Memory B cell (primary cell): ENCODE measurements at regions not wholly inside any gene's neighbourhood (a gene's known extent, or its start where the extent isn't known, plus 50 kb on each side); places are given as distances from the start of the nearest gene placed in this dataset.

Experiments used
- ATAC-seq: fragments of 150-1000 bp; cut with Tn5 transposase; 2 replicates; pipeline ENCODE4 v1.10.0; 2021; ENCODE audit warnings: low read depth, mild to moderate bottlenecking, moderate library complexity
- DNase-seq, 2 donors: peaks; one replicate each; pipeline ENCODE4 v3.0.0; 2022; ENCODE audit warnings: low spot score in 2 of 2
- H3K27ac Mint-ChIP-seq: one replicate; pipeline ENCODE4 v1.8.0; 2022; ENCODE audit warnings: mild to moderate bottlenecking, moderate library complexity, mixed read lengths
- H3K27me3 Mint-ChIP-seq: one replicate; pipeline ENCODE4 v1.8.0; 2022; ENCODE audit warnings: mixed read lengths
- H3K36me3 Mint-ChIP-seq: one replicate; pipeline ENCODE4 v1.8.0; 2022; ENCODE audit warnings: mild to moderate bottlenecking, mixed read lengths
- H3K4me1 Mint-ChIP-seq: one replicate; pipeline ENCODE4 v1.8.0; 2022; ENCODE audit warnings: mixed read lengths
- H3K4me3 Mint-ChIP-seq: one replicate; pipeline ENCODE4 v1.8.0; 2022; ENCODE audit warnings: mild to moderate bottlenecking, moderate library complexity, mixed read lengths
- H3K9me3 Mint-ChIP-seq: one replicate; pipeline ENCODE4 v1.8.0; 2022; ENCODE audit warnings: mixed read lengths

DNA sequence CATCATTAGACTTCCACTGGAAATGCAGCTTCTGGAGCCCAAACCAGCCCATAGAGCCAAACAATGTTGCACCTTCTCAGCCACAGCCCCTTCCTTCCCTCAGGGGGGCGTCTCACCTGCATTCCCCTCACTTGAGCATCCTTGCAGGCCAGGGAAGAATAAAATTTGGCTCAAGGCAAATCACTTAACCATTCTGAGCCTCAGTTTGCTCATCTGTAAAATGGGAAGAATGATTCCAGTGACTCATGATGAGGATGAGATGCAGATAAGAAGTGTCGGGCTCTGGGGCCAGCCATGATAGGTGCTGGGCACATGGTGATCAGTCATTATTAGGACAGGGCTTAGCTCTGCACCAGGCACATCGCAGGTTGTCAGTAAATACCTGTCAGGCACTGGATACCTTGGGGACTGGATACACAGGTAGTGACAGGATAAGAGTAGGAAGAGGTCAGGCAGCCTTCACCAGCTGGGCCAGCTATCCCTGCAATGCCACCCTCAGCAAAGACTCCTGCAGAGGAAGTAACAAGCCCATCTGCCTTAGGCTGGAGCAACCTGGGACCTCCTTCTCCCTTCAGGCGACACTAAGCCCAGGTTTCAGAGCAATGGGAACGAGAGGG lies 208.0 kb upstream of the TNRC6C start:
- ATAC-seq (no peak), DNase-seq (no peak)
- H3K36me3 Mint-ChIP-seq, result no peaks in the 10 kb centered on the region
- H3K4me1 Mint-ChIP-seq, result no peaks in the 10 kb centered on the region
- no peak overlapping the region for H3K4me3 Mint-ChIP-seq
- peaks cover 13% of the 10 kb centered on the region for H3K27me3 Mint-ChIP-seq
- H3K27ac Mint-ChIP-seq, result no peak overlapping the region
- no peaks in the 10 kb centered on the region for H3K9me3 Mint-ChIP-seq

DNA sequence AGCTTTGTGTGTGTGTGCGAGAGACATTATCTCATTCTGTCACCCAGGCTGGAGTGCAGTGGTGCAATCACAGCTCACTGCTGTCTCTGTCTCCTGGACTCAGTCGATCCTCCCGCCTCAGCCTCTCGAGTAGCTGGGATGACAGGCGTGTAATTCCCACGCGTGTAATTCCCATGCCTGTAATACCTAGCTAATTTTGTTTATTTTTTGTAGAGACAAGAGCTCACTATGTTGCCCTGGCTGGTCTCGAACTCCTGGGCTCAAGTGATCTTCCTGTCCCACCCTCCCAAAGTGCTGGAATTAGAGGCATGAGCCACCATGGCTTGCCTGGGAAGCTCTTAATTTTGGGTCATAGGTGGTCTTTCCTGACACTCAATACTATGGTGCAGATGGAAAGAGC lies 205.3 kb upstream of the TNRC6C start:
- DNase-seq (no peak), ATAC-seq (no peak)
- Mint-ChIP-seq H3K4me3 (no peak overlapping the region), H3K36me3 (no peaks in the 10 kb centered on the region), H3K4me1 (no peaks in the 10 kb centered on the region), H3K27me3 (peaks cover 12% of the 10 kb centered on the region), H3K27ac (no peak overlapping the region), H3K9me3 (no peaks in the 10 kb centered on the region)

DNA sequence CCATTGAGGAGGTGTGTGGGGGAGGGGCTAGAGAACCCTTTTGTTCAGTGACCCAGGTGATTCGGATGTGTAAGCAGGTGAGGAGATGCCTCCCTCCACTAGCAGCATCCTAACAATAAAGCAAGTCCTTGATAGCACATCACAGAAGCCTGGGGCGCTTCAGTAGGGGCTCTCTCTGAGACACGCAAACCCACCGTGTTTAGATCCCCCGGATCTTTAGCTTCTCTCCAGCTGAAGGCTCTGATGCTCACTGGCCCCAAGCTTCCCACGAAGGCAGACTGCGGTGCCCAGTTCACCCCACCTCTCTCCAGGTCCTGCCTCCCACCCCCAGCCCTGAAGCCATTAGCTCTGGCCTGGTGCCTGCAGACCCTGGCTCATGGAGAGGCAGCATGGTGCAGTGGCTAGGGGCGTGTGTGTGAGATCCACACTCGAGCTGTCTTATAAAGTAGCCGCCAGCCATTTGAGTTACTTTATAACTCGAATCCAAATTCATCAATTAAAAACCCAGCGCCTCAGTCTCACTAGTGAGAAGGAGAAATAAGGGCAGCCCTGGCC lies 204.7 kb upstream of the TNRC6C start:
- Mint-ChIP-seq H3K4me1 (no peaks in the 10 kb centered on the region), H3K27me3 (peaks cover 12% of the 10 kb centered on the region), H3K9me3 (no peaks in the 10 kb centered on the region), H3K4me3 (no peak overlapping the region), H3K27ac (no peak overlapping the region), H3K36me3 (no peaks in the 10 kb centered on the region)
- DNase-seq (no peak), ATAC-seq (no peak)

DNA sequence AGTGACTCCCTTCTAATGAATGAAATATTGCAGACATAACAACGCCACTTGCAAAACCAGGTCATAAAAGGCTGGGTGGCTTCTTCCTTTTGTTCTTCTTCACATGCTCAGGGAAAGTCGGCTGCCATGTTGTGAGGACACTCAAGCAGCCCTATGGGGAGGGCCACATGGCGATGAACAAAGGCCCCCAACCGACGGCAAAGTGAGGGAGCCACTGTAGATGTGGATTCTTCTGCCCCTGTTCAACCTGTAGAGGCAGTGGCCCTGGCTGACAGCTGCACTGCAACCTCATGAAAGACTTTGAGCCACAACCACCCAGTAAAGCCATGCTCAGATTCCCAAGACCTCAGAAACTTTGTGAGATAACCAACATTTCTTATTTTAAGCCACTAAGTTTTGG lies 203.5 kb upstream of the TNRC6C start:
- DNase-seq, result no peak
- Mint-ChIP-seq H3K36me3 (no peaks in the 10 kb centered on the region), H3K9me3 (no peaks in the 10 kb centered on the region), H3K4me3 (no peak overlapping the region), H3K27me3 (peaks cover 12% of the 10 kb centered on the region), H3K4me1 (no peaks in the 10 kb centered on the region), H3K27ac (no peak overlapping the region)
- no peak for ATAC-seq

DNA sequence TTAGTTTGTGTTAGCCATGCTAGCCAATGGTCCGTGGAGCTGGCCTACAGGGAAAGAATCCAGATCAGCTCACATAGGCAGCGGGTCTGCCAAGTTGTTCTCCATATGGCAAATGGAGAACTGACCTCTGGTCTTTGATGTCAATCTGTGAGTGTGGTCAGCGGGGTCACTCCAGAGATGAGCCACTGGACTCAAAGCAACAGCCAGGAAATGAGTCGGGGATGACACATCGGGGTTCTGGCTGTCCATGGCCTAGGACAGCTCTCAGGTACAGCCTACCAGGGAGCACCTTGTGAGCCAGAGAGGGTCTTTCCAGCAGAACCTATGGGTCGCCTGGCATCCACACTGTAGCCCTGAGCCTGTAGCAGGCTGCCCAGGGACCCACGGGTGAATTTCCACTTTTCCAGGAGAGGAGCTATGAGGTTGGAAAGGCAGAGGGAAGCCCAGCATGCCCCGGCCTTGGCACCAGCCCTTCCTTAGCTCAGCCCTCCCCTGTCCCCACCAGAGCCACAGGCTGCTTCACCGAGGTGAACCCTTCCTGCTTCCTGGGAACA lies 203.0 kb upstream of the TNRC6C start:
- no peak for ATAC-seq

DNA sequence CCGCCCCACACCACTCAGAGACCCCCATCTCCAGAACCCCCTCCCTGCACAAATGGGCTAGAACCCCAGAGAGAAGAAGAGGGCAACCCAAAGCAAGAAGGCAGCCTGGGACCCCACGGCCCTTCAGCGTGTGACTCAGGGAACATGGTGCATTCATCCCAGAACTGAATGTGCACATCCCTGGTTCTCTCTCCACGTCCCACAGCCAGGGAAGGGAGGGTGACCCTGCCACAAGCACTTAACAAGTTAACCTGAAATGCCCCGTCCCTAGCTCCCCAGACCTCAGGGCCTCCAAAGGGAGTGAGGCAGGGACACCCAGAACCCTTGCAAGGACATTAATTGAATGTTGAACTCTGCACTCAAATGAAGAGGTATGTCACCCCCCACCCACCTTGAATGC lies 202.5 kb upstream of the TNRC6C start:
- Mint-ChIP-seq H3K36me3 (no peaks in the 10 kb centered on the region), H3K27me3 (peaks cover 15% of the 10 kb centered on the region), H3K9me3 (no peaks in the 10 kb centered on the region), H3K4me3 (no peak overlapping the region), H3K4me1 (peaks cover 3% of the 10 kb centered on the region), H3K27ac (no peak overlapping the region)
- DNase-seq, result no peak
- ATAC-seq, result no peak

More for the DNA sequence above, 203.0 kb upstream of the TNRC6C start:
- Mint-ChIP-seq H3K36me3 (no peaks in the 10 kb centered on the region), H3K27me3 (peaks cover 12% of the 10 kb centered on the region), H3K4me1 (no peaks in the 10 kb centered on the region), H3K27ac (no peak overlapping the region), H3K9me3 (no peaks in the 10 kb centered on the region), H3K4me3 (no peak overlapping the region)
- no peak for DNase-seq

DNA sequence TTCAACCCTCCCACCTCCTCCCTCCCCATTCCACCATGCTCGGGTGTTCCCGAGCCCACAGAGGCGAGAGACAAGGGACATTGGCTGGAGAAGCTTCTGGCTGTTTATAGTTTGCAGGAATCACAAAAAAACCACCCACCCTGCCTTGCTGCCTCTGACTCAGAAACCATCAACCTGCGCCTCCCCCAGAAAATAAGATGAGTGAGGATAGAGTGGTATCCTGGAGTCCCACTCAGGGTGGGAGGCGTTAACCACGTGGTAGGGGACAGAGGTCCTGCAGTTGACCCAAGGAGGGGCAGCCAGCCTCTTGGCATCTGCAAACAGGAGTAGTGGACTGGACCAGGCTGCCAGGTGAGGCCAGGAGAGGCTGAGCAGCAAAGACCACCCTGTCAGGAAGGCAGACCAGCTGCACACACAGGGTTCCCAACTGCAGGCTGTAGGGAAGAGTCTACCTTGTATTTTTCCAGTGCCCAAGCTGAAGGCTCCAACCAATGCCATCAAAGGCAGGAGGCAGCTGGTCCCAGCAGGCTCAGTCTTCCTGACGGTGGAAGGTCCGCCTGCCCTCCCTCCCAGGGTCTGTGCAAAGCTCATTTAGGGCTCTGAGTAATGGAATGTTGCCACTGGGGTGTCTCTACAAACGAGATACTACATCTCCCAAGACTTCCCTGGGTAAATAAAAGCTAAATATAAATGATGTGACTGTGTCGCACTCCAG lies 201.5 kb upstream of the TNRC6C start:
- Mint-ChIP-seq H3K4me1 (peaks cover 3% of the 10 kb centered on the region), H3K36me3 (no peaks in the 10 kb centered on the region)

DNA sequence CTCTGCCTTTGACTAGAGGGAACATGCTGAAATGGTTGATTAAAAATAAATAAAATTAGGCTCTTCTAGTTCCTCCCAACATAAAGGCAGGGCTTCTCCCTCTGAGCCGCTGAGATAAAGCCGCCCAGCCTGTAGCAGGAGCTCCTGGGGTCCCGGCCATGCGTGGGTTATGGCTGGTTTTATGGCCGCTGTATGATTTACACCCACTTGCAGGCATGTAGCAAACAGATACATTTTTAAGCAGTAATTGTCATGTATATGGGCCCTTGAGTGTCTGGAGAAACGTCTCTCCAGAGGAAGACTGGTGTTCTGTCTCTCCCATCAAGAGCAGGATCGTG lies 201.0 kb upstream of the TNRC6C start:
- DNase-seq (no peak), ATAC-seq (no peak)
- H3K4me1 Mint-ChIP-seq, result peaks cover 3% of the 10 kb centered on the region
- peaks cover 15% of the 10 kb centered on the region for H3K27me3 Mint-ChIP-seq
- no peaks in the 10 kb centered on the region for H3K36me3 Mint-ChIP-seq
- H3K4me3 Mint-ChIP-seq, result no peak overlapping the region
- H3K9me3 Mint-ChIP-seq, result no peaks in the 10 kb centered on the region
- H3K27ac Mint-ChIP-seq, result no peak overlapping the region

More for the DNA sequence above, 201.5 kb upstream of the TNRC6C start:
- no peaks in the 10 kb centered on the region for H3K9me3 Mint-ChIP-seq
- no peak for ATAC-seq
- H3K27me3 Mint-ChIP-seq, result peaks cover 15% of the 10 kb centered on the region
- no peak overlapping the region for H3K4me3 Mint-ChIP-seq
- H3K27ac Mint-ChIP-seq, result no peak overlapping the region
- DNase-seq, result no peak

DNA sequence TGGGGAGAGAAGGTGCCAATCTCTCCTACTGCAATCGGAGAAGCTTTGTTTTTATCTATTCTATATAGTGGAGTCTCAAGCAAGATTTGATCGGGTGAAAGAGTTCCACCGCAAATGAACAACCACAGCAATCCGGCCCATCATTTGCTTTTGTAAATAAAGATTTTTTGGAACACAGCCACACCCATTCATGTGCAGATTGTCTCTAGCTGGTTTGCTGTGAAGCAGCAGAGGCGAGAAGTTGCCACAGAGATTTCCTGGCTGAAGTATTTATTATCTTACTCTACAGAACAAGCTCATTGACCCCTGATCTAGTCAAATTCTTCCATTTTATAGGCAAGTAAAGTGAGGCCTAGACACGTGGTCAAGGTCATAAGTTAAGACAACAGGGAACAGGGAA lies 195.5 kb upstream of the TNRC6C start:
- DNase-seq (no peak), ATAC-seq (no peak)
- no peaks in the 10 kb centered on the region for H3K36me3 Mint-ChIP-seq
- H3K27ac Mint-ChIP-seq, result no peak overlapping the region
- H3K4me3 Mint-ChIP-seq, result no peak overlapping the region
- peaks cover 15% of the 10 kb centered on the region for H3K27me3 Mint-ChIP-seq
- H3K9me3 Mint-ChIP-seq, result no peaks in the 10 kb centered on the region
- peaks cover 4% of the 10 kb centered on the region for H3K4me1 Mint-ChIP-seq

DNA sequence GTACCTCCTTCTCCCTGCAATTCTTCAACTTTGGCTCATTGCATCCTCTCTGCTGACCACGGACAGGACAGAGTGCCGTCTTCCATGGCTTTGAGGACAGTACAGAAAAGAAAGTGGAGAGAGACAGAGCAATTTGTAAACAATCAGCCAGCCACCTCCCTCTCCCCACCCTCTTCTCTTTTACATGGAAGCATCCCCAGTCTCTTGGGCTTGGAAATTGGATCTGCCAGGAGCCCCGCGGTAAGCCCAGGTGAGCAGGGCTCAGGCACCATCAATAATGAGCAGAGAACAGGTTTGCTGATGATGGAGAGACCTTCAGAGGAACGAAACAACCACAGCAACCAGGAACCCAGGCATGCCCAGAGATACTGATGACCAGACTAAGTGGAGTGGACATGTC lies 194.9 kb upstream of the TNRC6C start:
- H3K4me3 Mint-ChIP-seq, result no peak overlapping the region
- H3K36me3 Mint-ChIP-seq, result no peaks in the 10 kb centered on the region
- peaks cover 4% of the 10 kb centered on the region for H3K4me1 Mint-ChIP-seq
- no peaks in the 10 kb centered on the region for H3K9me3 Mint-ChIP-seq
- no peak overlapping the region for H3K27ac Mint-ChIP-seq
- ATAC-seq (no peak), DNase-seq (no peak)
- H3K27me3 Mint-ChIP-seq, result peaks cover 17% of the 10 kb centered on the region

DNA sequence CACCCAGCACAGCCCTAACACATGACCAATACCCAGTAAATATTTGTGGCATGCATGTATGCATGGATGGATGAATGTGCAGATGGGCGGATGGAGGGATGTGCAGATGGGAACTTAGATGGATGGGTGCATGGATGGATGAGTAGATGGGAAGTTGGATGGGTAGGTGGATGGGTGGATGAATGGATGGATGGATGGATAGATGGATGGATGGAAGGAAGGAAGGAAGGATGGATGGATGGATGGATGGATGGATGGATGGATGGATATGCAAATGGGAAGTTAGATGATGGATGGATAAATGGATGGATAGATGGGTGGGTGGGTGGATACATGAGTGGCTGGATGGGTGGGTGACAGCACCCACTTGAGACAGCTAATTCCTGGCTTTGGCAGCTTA lies 193.2 kb upstream of the TNRC6C start:
- ATAC-seq (no peak), DNase-seq (no peak)
- Mint-ChIP-seq H3K4me3 (no peak overlapping the region), H3K27me3 (peaks cover 22% of the 10 kb centered on the region), H3K27ac (no peak overlapping the region), H3K4me1 (peaks cover 4% of the 10 kb centered on the region), H3K9me3 (no peaks in the 10 kb centered on the region), H3K36me3 (no peaks in the 10 kb centered on the region)

DNA sequence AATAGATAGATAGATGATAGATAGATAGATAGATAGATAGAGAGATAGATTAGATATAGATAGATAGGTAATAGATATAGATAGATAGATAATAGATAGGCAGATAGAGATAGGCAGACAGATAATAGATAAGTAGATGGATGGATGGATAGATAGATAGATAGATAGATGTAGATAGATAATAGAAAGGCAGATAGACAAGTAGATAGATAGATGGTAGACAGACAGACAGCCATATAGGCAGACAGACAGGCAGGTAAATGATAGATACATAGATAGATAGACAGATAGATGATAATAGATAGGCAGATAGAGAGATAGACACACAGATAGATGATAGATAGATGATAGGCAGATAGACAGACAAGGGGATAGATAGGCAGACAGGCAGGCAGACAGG lies 191.4 kb upstream of the TNRC6C start:
- H3K27me3 Mint-ChIP-seq, result peaks cover 19% of the 10 kb centered on the region
- H3K4me3 Mint-ChIP-seq, result no peak overlapping the region
- H3K4me1 Mint-ChIP-seq, result peaks cover 3% of the 10 kb centered on the region
- no peak for DNase-seq
- no peaks in the 10 kb centered on the region for H3K9me3 Mint-ChIP-seq
- no peak for ATAC-seq
- H3K27ac Mint-ChIP-seq, result no peak overlapping the region
- H3K36me3 Mint-ChIP-seq, result no peaks in the 10 kb centered on the region

DNA sequence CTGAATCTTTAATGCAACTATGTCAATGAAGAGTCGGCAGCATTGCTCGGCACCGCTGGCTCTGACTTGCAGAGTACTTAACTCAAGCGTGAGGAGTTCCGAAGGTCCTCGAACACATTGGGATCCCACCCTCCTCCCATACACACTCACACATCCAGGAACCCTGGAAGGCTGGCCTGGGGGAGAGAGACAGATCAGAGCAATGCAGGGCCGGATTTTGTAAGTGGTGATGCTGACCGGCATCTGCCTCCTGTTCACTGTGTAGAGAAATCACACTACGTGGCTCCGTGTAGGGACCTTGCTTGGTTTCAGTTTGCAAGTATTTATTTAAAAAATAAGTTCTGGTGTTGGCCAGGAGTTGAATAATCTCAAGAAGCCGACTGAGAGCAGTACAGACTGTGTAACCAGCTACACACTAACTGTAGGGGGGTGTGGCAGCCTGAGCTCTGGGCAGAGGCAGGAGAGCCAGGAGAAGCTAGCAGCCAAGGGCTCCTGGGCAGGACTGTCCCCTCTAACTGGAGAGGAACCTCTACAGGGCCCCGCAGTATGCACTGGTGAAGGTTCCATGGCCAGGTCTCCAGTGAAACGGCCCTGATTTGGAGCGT lies 190.2 kb upstream of the TNRC6C start:
- DNase-seq (no peak), ATAC-seq (no peak)
- H3K27me3 Mint-ChIP-seq, result peaks cover 19% of the 10 kb centered on the region

DNA sequence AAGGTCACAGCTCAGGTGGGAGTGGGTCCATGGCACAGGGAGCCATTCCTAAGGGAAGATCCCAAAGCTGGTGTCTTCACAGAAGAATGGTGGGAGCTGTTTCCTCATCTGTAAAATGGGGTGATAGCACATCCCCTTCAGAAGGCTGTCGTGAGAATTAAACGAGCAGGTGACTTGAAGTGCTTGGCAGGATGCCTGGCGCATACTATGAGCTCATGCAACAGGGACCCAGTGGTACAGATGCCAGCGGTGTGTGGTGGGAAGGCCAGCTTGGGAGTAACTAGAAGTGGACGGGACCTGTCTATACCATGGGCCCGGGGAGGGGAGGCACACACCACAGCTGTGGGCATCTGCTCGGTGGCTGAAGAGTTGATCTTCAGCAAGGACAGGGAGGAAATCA lies 189.3 kb upstream of the TNRC6C start:
- ATAC-seq (no peak), DNase-seq (no peak)
- H3K4me1 Mint-ChIP-seq, result peaks cover 15% of the 10 kb centered on the region
- no peaks in the 10 kb centered on the region for H3K36me3 Mint-ChIP-seq
- H3K4me3 Mint-ChIP-seq, result no peak overlapping the region
- no peak overlapping the region for H3K27ac Mint-ChIP-seq
- H3K27me3 Mint-ChIP-seq, result peaks cover 19% of the 10 kb centered on the region
- H3K9me3 Mint-ChIP-seq, result no peaks in the 10 kb centered on the region

More for the DNA sequence above, 190.2 kb upstream of the TNRC6C start:
- Mint-ChIP-seq H3K4me3 (no peak overlapping the region), H3K9me3 (no peaks in the 10 kb centered on the region), H3K27ac (no peak overlapping the region), H3K36me3 (no peaks in the 10 kb centered on the region), H3K4me1 (peaks cover 14% of the 10 kb centered on the region)
